GM18909 (cell line): ENCODE measurements at regions not wholly inside any gene's neighbourhood (a gene's known extent, or its start where the extent isn't known, plus 50 kb on each side); places are given as distances from the start of the nearest gene placed in this dataset.

Source experiments
- ATAC-seq: cut with Tn5 transposase; IDR thresholded peaks from one replicate; pipeline ENCODE4 v1.9.1; 2021; ENCODE audit warnings: mild to moderate bottlenecking; ENCODE audit not compliant: unreplicated experiment, poor library complexity

- no peak for ATAC-seq
Measured at GRCh38 chr2:126790987-126791780, 107.5 kb upstream of the TEX51 start.

- ATAC-seq, result no peak
Measured at GRCh38 chr2:126792186-126792585, 106.5 kb upstream of the TEX51 start.

DNA sequence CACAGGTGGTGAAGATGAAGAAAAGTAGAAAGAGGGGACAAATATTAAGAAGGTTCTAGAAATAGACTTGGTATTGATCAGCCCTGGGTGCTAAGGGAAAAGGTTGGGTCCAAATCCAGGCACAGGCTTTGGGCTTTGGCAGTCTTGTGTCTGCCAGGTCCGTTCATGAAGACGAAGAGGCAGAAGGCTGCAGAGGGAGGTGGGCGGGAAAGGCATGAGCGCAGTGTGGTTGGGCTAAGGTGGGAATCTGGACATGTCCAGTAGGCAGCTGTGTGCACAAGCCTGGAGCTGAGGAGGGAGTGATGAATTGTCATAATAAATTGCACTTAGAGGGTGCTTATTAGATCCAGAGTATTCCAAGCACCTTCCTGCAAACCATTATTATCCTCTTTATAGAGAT, 105.7 kb upstream of the TEX51 start:
- ATAC-seq, result no peak

GRCh38 chr2:126793885-126794613, 104.6 kb upstream of the TEX51 start:
- ATAC-seq, result no peak

DNA sequence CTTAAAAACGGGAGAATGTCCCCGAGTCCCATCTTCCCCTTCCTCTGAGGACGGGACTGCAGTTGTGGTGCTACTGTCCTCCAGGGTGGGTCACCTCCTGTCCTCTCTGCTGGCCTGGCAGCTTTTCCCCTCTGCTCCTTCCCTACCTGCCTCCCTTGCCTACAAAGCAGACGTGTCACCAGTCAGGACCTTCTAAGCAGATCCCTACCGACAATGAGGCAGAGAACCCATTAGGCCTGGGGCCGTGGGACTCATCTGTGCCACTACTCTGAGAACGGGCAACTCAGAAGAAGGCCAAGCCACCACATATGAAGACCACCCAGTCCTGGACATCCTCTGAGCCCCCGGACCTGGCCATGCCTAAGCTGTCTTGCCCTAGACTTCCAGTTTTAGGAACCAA, 103.0 kb upstream of the TEX51 start:
- no peak for ATAC-seq

- no peak for ATAC-seq
Measured at GRCh38 chr2:126796931-126797621, 101.6 kb upstream of the TEX51 start.

DNA sequence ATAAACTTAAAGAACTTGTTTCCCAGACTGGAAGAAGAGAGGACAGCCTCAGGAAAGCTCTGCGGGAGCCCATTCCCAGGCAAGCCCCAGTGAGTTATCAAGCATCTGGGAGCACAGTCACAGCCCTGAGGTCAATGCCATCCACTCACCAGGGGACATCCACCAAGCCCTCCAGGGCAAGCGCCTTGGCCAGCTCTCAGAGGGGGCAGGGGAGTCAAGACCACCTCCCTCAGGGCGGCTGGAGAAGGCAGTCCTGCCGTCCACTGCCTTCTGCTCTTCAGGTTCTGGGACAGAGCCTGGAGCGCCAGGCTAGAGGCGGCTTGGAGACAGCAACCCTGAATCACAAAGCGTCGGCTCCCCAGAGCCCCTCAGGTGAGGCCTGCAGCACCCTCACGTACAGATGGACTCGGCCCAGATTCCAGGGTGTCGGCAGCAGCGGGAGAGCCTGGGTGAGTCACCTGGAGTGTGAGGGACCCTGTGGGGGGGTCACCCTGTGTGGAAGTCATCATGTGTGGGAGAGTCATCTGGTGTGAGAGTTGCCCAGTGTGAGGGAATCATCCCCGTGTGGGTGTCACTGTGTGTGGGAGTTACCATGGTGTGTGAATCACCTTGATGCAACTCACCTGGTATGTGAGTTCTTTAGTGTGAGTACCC, 100.9 kb upstream of the TEX51 start:
- ATAC-seq, result no peak

- no peak for ATAC-seq
Measured at GRCh38 chr2:126798276-126799140, 100.2 kb upstream of the TEX51 start.

- ATAC-seq, result no peak
Measured at GRCh38 chr2:126799301-126799700, 99.4 kb upstream of the TEX51 start.

GRCh38 chr2:126801473-126801872, 97.2 kb upstream of the TEX51 start:
- ATAC-seq, result no peak

- no peak for ATAC-seq
Measured at GRCh38 chr2:126802316-126802715, 96.4 kb upstream of the TEX51 start.

GRCh38 chr2:126802774-126803433, 95.8 kb upstream of the TEX51 start:
- no peak for ATAC-seq

DNA sequence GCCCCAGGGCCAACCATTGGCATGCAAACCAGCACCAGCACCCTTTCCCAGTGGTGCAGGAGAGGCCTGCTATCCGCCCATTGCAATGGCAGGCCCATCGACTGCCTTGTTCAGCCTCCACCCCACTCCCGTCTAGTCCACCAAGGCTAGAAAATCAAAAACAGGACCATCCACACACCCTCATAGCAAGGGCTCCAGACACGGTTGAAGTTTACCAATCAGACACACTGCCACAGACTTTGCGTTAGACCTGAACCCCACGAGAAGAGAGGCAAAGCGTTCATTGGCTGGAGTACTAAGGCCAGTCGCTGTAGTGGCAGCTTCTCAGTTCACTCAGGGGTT, 95.3 kb upstream of the TEX51 start:
- no peak for ATAC-seq

DNA sequence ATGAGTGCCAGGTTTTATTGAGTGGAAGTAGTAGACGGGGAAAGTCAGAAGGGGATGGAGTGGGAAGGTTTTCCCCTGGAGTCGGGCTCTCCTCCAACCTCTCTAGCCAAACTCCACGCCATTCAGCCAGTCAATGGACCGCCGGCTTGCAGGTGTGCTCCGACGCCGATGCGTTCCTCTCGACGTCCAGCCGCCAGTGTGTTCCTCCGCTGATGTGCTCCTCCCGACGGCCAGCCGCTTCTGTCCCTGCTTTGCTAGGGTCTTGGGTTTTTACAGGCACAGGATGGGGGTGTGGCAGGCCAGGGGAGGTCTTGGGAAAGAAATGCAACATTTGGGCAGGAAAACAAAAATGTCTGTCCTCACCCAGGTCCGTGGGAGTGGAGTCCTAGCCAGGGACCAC, 94.3 kb upstream of the TEX51 start:
- no peak for ATAC-seq

DNA sequence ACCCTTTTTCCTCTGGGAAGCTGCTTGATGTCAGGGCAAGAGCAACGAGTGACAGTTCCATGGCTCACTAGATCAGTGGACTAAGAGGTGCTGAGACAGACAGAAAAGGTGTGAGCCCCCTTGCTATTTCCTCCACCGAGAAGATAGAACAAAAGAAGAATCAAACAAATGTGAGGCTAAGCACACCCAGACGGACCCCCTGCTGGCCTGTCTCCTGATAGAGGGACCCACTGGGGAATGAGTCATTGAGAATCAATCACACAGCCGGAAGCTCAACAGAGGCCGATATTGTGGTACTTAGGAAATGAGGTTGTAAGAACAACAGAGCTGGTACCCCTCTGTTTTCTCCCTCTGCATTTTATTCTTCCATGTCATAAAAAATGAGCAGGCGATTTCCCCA, 89.8 kb upstream of the TEX51 start:
- ATAC-seq, result no peak

DNA sequence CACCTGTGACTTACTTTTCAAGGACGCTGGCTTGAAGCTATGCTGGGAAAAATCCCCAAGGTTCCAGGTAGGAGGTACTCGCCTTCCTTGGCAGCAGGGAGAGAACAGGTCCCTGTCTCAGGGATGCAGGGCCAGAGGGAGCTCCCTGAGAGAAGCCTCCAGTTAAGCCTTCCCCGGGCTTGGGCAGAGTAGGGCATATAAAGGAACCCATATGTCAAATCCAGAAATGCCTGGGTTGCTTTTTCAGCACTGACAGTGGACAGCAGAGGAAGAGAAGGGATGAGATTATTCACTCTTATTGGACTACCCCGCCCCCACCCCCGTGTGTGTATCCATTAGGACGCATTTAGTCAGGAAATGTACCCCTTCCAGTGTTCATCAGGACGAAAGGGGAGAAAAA, 89.3 kb upstream of the TEX51 start:
- no peak for ATAC-seq

- ATAC-seq, result no peak
Measured at GRCh38 chr2:126810001-126810400, 88.7 kb upstream of the TEX51 start.

GRCh38 chr2:126811101-126811500, 87.6 kb upstream of the TEX51 start:
- ATAC-seq, result no peak

DNA sequence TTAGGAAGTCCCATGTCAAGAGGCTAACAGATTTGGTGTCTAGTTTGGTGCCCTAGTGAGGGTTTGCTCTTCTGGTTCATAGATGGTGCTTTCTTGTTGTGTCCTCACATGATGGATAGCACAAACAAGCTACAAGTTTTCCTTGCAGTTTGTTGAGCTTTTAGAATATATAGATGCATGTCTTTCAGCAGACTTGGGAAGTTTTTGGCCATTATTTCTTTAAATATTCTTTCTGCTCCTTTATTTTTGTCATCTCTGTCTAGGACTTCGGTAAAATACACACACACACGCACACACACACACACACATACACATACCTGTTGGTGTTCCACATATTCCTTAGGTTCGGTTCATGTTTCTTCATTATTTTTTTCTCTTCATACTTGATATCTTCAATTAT, 81.5 kb upstream of the TEX51 start:
- ATAC-seq, result no peak
